Upper lobe of left lung (tissue), 4 donors: ENCODE measurements at regions not wholly inside any gene's neighbourhood (a gene's known extent, or its start where the extent isn't known, plus 50 kb on each side); places are given as distances from the start of the nearest gene placed in this dataset.

Experiments used
- EP300 ChIP-seq, 4 donors: sonication (generic); formaldehyde crosslinking; IDR thresholded peaks; one replicate each; pipeline ENCODE4 v1.5.1; 2017; ENCODE audit warnings: antibody characterized with exemption in 4 of 4, control low read depth in 2 of 4
- POLR2A ChIP-seq, 4 donors: fragments of 450-650 bp; IDR thresholded peaks; one replicate each; pipeline ENCODE4 v1.5.1; 2016 to 2017; ENCODE audit warnings: antibody characterized with exemption in 4 of 4, mild to moderate bottlenecking in 2 of 4

- TF ChIP-seq POLR2A (IDR thresholded peaks at IDR 0.05) = no peak
- TF ChIP-seq EP300 (IDR thresholded peaks at IDR 0.05) = no peak
Measured at GRCh38 chr12:74663958-74664357, 126.3 kb downstream of the ATXN7L3B start.
